ENCODE measurements at regions not wholly inside any gene's neighbourhood (a gene's known extent, or its start where the extent isn't known, plus 50 kb on each side); places are given as distances from the start of the nearest gene placed in this dataset.

GRCh38 chr20:60359010-60359409 is 400.8 kb downstream of the CDH26 start:
- H3K9me3 Mint-ChIP-seq (ENCODE audit: low read depth): no peaks in the 10 kb centered on the region
- no peaks in the 10 kb centered on the region for H3K27me3 Mint-ChIP-seq (ENCODE audit: low read depth)
- no peak for DNase-seq (ENCODE audit: low spot score)
- TF ChIP-seq, protein P1, sequence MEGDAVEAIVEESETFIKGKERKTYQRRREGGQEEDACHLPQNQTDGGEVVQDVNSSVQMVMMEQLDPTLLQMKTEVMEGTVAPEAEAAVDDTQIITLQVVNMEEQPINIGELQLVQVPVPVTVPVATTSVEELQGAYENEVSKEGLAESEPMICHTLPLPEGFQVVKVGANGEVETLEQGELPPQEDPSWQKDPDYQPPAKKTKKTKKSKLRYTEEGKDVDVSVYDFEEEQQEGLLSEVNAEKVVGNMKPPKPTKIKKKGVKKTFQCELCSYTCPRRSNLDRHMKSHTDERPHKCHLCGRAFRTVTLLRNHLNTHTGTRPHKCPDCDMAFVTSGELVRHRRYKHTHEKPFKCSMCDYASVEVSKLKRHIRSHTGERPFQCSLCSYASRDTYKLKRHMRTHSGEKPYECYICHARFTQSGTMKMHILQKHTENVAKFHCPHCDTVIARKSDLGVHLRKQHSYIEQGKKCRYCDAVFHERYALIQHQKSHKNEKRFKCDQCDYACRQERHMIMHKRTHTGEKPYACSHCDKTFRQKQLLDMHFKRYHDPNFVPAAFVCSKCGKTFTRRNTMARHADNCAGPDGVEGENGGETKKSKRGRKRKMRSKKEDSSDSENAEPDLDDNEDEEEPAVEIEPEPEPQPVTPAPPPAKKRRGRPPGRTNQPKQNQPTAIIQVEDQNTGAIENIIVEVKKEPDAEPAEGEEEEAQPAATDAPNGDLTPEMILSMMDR (IDR thresholded peaks at IDR 0.05): no peak
- peaks cover 4% of the 10 kb centered on the region for H3K4me1 Mint-ChIP-seq (ENCODE audit: low read depth)
- H3K27ac Mint-ChIP-seq (ENCODE audit: unreplicated experiment): no peak overlapping the region
- no peaks in the 10 kb centered on the region for H3K36me3 Mint-ChIP-seq (ENCODE audit: low read depth)
- H3K4me3 Mint-ChIP-seq (ENCODE audit: unreplicated experiment): no peak overlapping the region

- TF ChIP-seq, protein P1 (IDR thresholded peaks at IDR 0.05): no peak
- no peak for DNase-seq (ENCODE audit: low spot score)
- Mint-ChIP-seq H3K9me3 (ENCODE audit: low read depth) (no peaks in the 10 kb centered on the region), H3K27ac (ENCODE audit: unreplicated experiment) (no peak overlapping the region), H3K27me3 (ENCODE audit: low read depth) (no peaks in the 10 kb centered on the region), H3K36me3 (ENCODE audit: low read depth) (no peaks in the 10 kb centered on the region), H3K4me3 (ENCODE audit: unreplicated experiment) (no peak overlapping the region), H3K4me1 (ENCODE audit: low read depth) (peaks cover 4% of the 10 kb centered on the region)
These were observed 403.7 kb downstream of the CDH26 start for GRCh38 chr20:60361761-60362395.

- H3K4me1 Mint-ChIP-seq (ENCODE audit: low read depth): peaks cover 4% of the 10 kb centered on the region
- no peak overlapping the region for H3K27ac Mint-ChIP-seq (ENCODE audit: unreplicated experiment)
- DNase-seq (ENCODE audit: low spot score): no peak
- H3K27me3 Mint-ChIP-seq (ENCODE audit: low read depth): no peaks in the 10 kb centered on the region
- H3K36me3 Mint-ChIP-seq (ENCODE audit: low read depth): no peaks in the 10 kb centered on the region
- H3K9me3 Mint-ChIP-seq (ENCODE audit: low read depth): no peaks in the 10 kb centered on the region
- no peak overlapping the region for H3K4me3 Mint-ChIP-seq (ENCODE audit: unreplicated experiment)
- TF ChIP-seq, protein P1 (IDR thresholded peaks at IDR 0.05): no peak
These were observed 404.3 kb downstream of the CDH26 start for GRCh38 chr20:60362531-60362930.

- no peak for DNase-seq (ENCODE audit: low spot score)
- no peaks in the 10 kb centered on the region for H3K27me3 Mint-ChIP-seq (ENCODE audit: low read depth)
- no peak overlapping the region for H3K4me3 Mint-ChIP-seq (ENCODE audit: unreplicated experiment)
- no peaks in the 10 kb centered on the region for H3K36me3 Mint-ChIP-seq (ENCODE audit: low read depth)
- H3K9me3 Mint-ChIP-seq (ENCODE audit: low read depth): peaks cover 8% of the 10 kb centered on the region
- H3K4me1 Mint-ChIP-seq (ENCODE audit: low read depth): peaks cover 4% of the 10 kb centered on the region
- TF ChIP-seq, protein P1 (IDR thresholded peaks at IDR 0.05): no peak
- no peak overlapping the region for H3K27ac Mint-ChIP-seq (ENCODE audit: unreplicated experiment)
These were observed 405.5 kb downstream of the CDH26 start for GRCh38 chr20:60363698-60364097.

GRCh38 chr20:60365064-60365666 is 406.9 kb downstream of the CDH26 start:
- no peak for DNase-seq (ENCODE audit: low spot score)
- Mint-ChIP-seq H3K27me3 (ENCODE audit: low read depth) (no peaks in the 10 kb centered on the region), H3K9me3 (ENCODE audit: low read depth) (peaks cover 21% of the 10 kb centered on the region), H3K4me3 (ENCODE audit: unreplicated experiment) (no peak overlapping the region), H3K4me1 (ENCODE audit: low read depth) (peaks cover 4% of the 10 kb centered on the region), H3K27ac (ENCODE audit: unreplicated experiment) (no peak overlapping the region), H3K36me3 (ENCODE audit: low read depth) (no peaks in the 10 kb centered on the region)
- TF ChIP-seq, protein P1 (IDR thresholded peaks at IDR 0.05): no peak
